ENCODE measurements at regions not wholly inside any gene's neighbourhood (a gene's known extent, or its start where the extent isn't known, plus 50 kb on each side); places are given as distances from the start of the nearest gene placed in this dataset.

- TF ChIP-seq CTCF (IDR thresholded peaks at IDR 0.05) (no peak), POLR2A (IDR thresholded peaks at IDR 0.05) (no peak)
These were observed 230.0 kb upstream of the B3GALT2 start for GRCh38 chr1:193416226-193417024.

Measured in thyroid gland (tissue), 4 donors.